ENCODE measurements at regions not wholly inside any gene's neighbourhood (a gene's known extent, or its start where the extent isn't known, plus 50 kb on each side); places are given as distances from the start of the nearest gene placed in this dataset.

DNA sequence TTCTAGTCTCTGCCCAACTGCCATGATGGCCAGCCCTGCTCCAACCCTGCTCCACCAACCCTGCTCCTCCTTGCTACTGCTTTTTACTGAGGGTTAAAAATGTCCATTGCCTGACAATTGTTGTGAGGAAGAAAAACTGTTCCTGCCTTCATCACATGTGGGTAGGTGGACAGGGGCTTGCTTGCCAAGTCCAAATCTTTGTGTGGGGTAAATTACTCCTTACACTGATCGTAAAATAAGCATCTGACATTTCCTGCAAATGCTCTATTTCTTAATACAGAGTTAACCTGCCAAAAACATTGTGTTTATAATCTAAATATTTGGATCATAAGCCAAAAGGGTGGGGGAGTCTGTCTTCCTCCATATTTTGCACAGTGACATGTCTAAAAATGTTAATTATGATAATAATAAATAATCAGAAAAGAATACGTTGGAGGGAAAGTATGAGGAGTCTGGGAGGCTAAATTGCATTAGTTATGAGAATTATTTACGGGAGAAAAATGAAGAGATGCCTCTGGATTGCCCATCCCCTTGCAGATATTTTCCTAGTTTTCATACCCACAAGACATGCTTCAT lies 242.5 kb upstream of the TBL1XR1 start:
- no peaks in the 10 kb centered on the region for H3K36me3 ChIP-seq (ENCODE audit: control insufficient read depth, low read length)
- H3F3A ChIP-seq (ENCODE audit: control insufficient read depth, insufficient read depth) = no peaks in the 10 kb centered on the region
- H3K27ac ChIP-seq (ENCODE audit: low read depth, low read length) = no peak overlapping the region
- H3K4me1 ChIP-seq (ENCODE audit: control insufficient read depth, low read length) = peaks cover 18% of the 10 kb centered on the region
- no peaks in the 10 kb centered on the region for H3K27me3 ChIP-seq (ENCODE audit: control insufficient read depth, low read length)
- TF ChIP-seq, protein P1, sequence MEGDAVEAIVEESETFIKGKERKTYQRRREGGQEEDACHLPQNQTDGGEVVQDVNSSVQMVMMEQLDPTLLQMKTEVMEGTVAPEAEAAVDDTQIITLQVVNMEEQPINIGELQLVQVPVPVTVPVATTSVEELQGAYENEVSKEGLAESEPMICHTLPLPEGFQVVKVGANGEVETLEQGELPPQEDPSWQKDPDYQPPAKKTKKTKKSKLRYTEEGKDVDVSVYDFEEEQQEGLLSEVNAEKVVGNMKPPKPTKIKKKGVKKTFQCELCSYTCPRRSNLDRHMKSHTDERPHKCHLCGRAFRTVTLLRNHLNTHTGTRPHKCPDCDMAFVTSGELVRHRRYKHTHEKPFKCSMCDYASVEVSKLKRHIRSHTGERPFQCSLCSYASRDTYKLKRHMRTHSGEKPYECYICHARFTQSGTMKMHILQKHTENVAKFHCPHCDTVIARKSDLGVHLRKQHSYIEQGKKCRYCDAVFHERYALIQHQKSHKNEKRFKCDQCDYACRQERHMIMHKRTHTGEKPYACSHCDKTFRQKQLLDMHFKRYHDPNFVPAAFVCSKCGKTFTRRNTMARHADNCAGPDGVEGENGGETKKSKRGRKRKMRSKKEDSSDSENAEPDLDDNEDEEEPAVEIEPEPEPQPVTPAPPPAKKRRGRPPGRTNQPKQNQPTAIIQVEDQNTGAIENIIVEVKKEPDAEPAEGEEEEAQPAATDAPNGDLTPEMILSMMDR (IDR thresholded peaks at IDR 0.05; ENCODE audit: low read depth, low read length, poor library complexity, severe bottlenecking) = no peak
- no peak for TF ChIP-seq EZH2phosphoT487 (IDR thresholded peaks at IDR 0.05; ENCODE audit: borderline replicate concordance, low read length)
- no peaks in the 10 kb centered on the region for H4K20me1 ChIP-seq (ENCODE audit: control insufficient read depth, insufficient read depth, low read depth, low read length)
- H3K9me3 ChIP-seq (ENCODE audit: control insufficient read depth, insufficient read depth, low read length) = no peaks in the 10 kb centered on the region
- H3K9me2 ChIP-seq (replicated peaks; ENCODE audit: control insufficient read depth, low read length) = no peaks in the 10 kb centered on the region
- H3K4me2 ChIP-seq (ENCODE audit: low read length) = no peak overlapping the region
- no peak overlapping the region for H3K4me3 ChIP-seq (ENCODE audit: low read length)
- no peaks in the 10 kb centered on the region for H3K79me2 ChIP-seq (ENCODE audit: control insufficient read depth, low read length)

DNA sequence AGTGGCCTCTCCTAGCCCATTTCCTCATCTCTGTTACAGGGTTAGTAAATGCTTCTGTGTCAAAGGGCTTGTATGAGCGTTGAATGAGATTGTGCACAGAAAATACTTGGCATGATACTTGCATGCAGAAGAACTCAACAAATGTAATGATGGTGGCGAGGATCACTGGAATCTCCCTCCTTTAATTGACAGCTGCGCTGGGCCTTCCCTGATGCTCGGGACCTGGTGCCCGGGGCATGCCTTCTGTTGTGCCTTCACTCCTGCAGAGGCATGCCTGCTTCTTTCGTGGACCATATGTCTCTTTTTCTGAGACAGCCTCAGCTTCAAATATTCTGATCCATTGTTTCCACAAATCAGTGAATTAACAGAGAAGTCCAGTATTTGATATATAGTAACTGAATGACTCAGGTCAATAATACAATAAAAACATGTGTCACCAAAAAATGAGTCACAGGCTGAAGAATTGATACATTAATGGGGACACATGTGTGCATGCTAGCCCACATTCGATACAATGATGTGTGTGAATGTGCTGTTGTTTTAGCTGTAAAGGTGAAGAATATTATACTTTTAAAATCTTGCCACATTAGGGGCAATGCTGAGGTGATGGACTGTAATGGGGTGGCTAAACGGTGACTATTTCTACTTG lies 243.3 kb upstream of the TBL1XR1 start:
- Histone ChIP-seq H3K79me2 (ENCODE audit: control insufficient read depth, low read length) (no peaks in the 10 kb centered on the region), H3K4me2 (ENCODE audit: low read length) (no peak overlapping the region), H3K9me2 (replicated peaks; ENCODE audit: control insufficient read depth, low read length) (no peaks in the 10 kb centered on the region), H4K20me1 (ENCODE audit: control insufficient read depth, insufficient read depth, low read depth, low read length) (no peaks in the 10 kb centered on the region), H3K4me3 (ENCODE audit: low read length) (no peak overlapping the region), H3K27ac (ENCODE audit: low read depth, low read length) (no peak overlapping the region), H3K4me1 (ENCODE audit: control insufficient read depth, low read length) (peaks cover 18% of the 10 kb centered on the region), H3K27me3 (ENCODE audit: control insufficient read depth, low read length) (no peaks in the 10 kb centered on the region), H3K36me3 (ENCODE audit: control insufficient read depth, low read length) (no peaks in the 10 kb centered on the region), H3F3A (ENCODE audit: control insufficient read depth, insufficient read depth) (no peaks in the 10 kb centered on the region), H3K9me3 (ENCODE audit: control insufficient read depth, insufficient read depth, low read length) (no peaks in the 10 kb centered on the region)
- TF ChIP-seq EZH2phosphoT487 (IDR thresholded peaks at IDR 0.05; ENCODE audit: borderline replicate concordance, low read length) = no peak

DNA sequence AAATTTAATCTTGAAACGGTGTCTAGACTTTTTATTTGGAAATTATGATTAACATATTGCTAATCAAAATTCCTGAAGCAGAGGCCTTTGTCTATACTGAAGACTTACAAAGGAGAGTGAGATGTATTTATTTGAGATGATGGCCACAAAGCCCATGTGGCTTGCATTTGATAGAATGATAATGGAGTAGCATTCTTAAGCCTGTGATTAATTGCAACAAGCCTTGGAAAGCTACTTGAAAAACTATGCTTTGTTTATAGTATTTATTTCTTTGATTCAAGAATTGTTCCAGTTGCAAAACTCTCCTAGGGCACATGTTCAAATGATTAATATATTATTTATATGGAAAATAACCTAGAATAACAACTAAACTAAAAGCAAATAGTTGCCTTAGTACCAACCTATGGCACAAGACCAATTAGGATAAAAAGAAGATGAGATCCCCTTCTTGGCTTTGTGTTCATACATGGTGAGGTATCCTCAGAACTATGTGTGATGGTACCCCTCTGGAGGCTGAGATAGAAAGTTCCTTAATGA lies 244.1 kb upstream of the TBL1XR1 start:
- TF ChIP-seq, protein P1 (IDR thresholded peaks at IDR 0.05; ENCODE audit: low read depth, low read length, poor library complexity, severe bottlenecking) = no peak
- TF ChIP-seq EZH2phosphoT487 (IDR thresholded peaks at IDR 0.05; ENCODE audit: borderline replicate concordance, low read length) = no peak
- H3K36me3 ChIP-seq (ENCODE audit: control insufficient read depth, low read length) = no peaks in the 10 kb centered on the region
- H3K27ac ChIP-seq (ENCODE audit: low read depth, low read length) = peak overlapping the region; percentile 52
- H3K79me2 ChIP-seq (ENCODE audit: control insufficient read depth, low read length) = no peaks in the 10 kb centered on the region
- peaks cover 18% of the 10 kb centered on the region for H3K4me1 ChIP-seq (ENCODE audit: control insufficient read depth, low read length)
- H3K4me2 ChIP-seq (ENCODE audit: low read length) = peak overlapping the region; percentile 51
- H3K27me3 ChIP-seq (ENCODE audit: control insufficient read depth, low read length) = no peaks in the 10 kb centered on the region
- peak overlapping the region; percentile 38 for H3K4me3 ChIP-seq (ENCODE audit: low read length)
- H3K9me2 ChIP-seq (replicated peaks; ENCODE audit: control insufficient read depth, low read length) = no peaks in the 10 kb centered on the region
- no peaks in the 10 kb centered on the region for H3F3A ChIP-seq (ENCODE audit: control insufficient read depth, insufficient read depth)
- no peaks in the 10 kb centered on the region for H4K20me1 ChIP-seq (ENCODE audit: control insufficient read depth, insufficient read depth, low read depth, low read length)
- no peaks in the 10 kb centered on the region for H3K9me3 ChIP-seq (ENCODE audit: control insufficient read depth, insufficient read depth, low read length)
